ENCODE measurements at regions not wholly inside any gene's neighbourhood (a gene's known extent, or its start where the extent isn't known, plus 50 kb on each side); places are given as distances from the start of the nearest gene placed in this dataset.

GRCh38 chr17:79427621-79428539 lies 183.0 kb downstream of the RBFOX3 start:
- Histone ChIP-seq H3K27ac (no peak overlapping the region), H3K36me3 (no peaks in the 10 kb centered on the region), H3K9me3 (no peaks in the 10 kb centered on the region), H3K4me3 (no peak overlapping the region), H3K27me3 (peaks cover 0 to 54% (median 11%) of the 10 kb centered on the region in 3 donors), H3K4me1 (no peaks in the 10 kb centered on the region)
- no peak for DNase-seq
- 59 to 73% (median 62%) methylated on average over 16 to 24 of the region's 24 CpGs for whole genome bisulfite sequencing, 5 donors
- TF ChIP-seq POLR2A (IDR thresholded peaks at IDR 0.05) (no peak), CTCF (IDR thresholded peaks at IDR 0.05) (no peak), EP300 (IDR thresholded peaks at IDR 0.05) (no peak), POLR2AphosphoS5 (IDR thresholded peaks at IDR 0.05) (no peak)
- intact Hi-C loops (cut with DNase I; ENCODE audit: low total_unique reads), result no loop called here

- TF ChIP-seq POLR2A (IDR thresholded peaks at IDR 0.05), result no peak
- no peak for TF ChIP-seq CTCF (IDR thresholded peaks at IDR 0.05)
- TF ChIP-seq POLR2AphosphoS5 (IDR thresholded peaks at IDR 0.05), result no peak
- no peak for TF ChIP-seq EP300 (IDR thresholded peaks at IDR 0.05)
- H3K9me3 ChIP-seq, result no peaks in the 10 kb centered on the region
- no peak overlapping the region for H3K4me3 ChIP-seq
- DNase-seq, result no peak
- intact Hi-C loops (cut with DNase I; ENCODE audit: low total_unique reads), result no loop called here
- no peaks in the 10 kb centered on the region for H3K36me3 ChIP-seq
- H3K27me3 ChIP-seq, result peaks cover 0 to 69% (median 11%) of the 10 kb centered on the region in 3 donors
- no peaks in the 10 kb centered on the region for H3K4me1 ChIP-seq
- WGBS, 5 donors, result 81 to 91% (median 89%) methylated on average over 14 of the region's 14 CpGs
- no peak overlapping the region for H3K27ac ChIP-seq
These were observed 185.2 kb downstream of the RBFOX3 start for GRCh38 chr17:79425686-79426085.

GRCh38 chr17:79424471-79425185 lies 186.2 kb downstream of the RBFOX3 start:
- no peak for DNase-seq
- no peak overlapping the region for H3K27ac ChIP-seq
- H3K9me3 ChIP-seq, result no peaks in the 10 kb centered on the region
- intact Hi-C loops (cut with DNase I; ENCODE audit: low total_unique reads), result no loop called here
- no peak overlapping the region for H3K4me3 ChIP-seq
- no peaks in the 10 kb centered on the region for H3K4me1 ChIP-seq
- WGBS, 5 donors, result 47 to 63% (median 56%) methylated on average over 9 of the region's 9 CpGs
- peaks cover 0 to 70% (median 11%) of the 10 kb centered on the region in 3 donors for H3K27me3 ChIP-seq
- H3K36me3 ChIP-seq, result no peaks in the 10 kb centered on the region
- TF ChIP-seq CTCF (IDR thresholded peaks at IDR 0.05) (no peak), POLR2AphosphoS5 (IDR thresholded peaks at IDR 0.05) (no peak), EP300 (IDR thresholded peaks at IDR 0.05) (no peak), POLR2A (IDR thresholded peaks at IDR 0.05) (no peak)

GRCh38 chr17:79423811-79424465 lies 186.9 kb downstream of the RBFOX3 start:
- 73 to 85% (median 81%) methylated on average over 11 to 18 of the region's 18 CpGs for WGBS, 5 donors
- DNase-seq, result no peak
- intact Hi-C loops (cut with DNase I; ENCODE audit: low total_unique reads), result no loop called here
- H3K4me1 ChIP-seq, result no peaks in the 10 kb centered on the region
- no peak for TF ChIP-seq CTCF (IDR thresholded peaks at IDR 0.05)
- no peak for TF ChIP-seq POLR2AphosphoS5 (IDR thresholded peaks at IDR 0.05)
- TF ChIP-seq POLR2A (IDR thresholded peaks at IDR 0.05), result no peak
- no peak for TF ChIP-seq EP300 (IDR thresholded peaks at IDR 0.05)
- H3K9me3 ChIP-seq, result no peaks in the 10 kb centered on the region
- H3K27me3 ChIP-seq, result peaks cover 0 to 77% (median 11%) of the 10 kb centered on the region in 3 donors
- no peak overlapping the region for H3K4me3 ChIP-seq
- H3K36me3 ChIP-seq, result no peaks in the 10 kb centered on the region
- H3K27ac ChIP-seq, result no peak overlapping the region
